DOHH2 (cell line): ENCODE measurements at regions not wholly inside any gene's neighbourhood (a gene's known extent, or its start where the extent isn't known, plus 50 kb on each side); places are given as distances from the start of the nearest gene placed in this dataset.

Experiments used
- H3F3A ChIP-seq: fragments of 200-600 bp; sonication (generic), shearing (Covaris generic); 2 replicates; pipeline ENCODE4 v1.6.0; 2016; ENCODE audit warnings: antibody characterized with exemption, mild to moderate bottlenecking; ENCODE audit not compliant: control insufficient read depth, insufficient read depth
- H3K27ac ChIP-seq: fragments of 200-600 bp; sonication (generic); 2 replicates; pipeline ENCODE4 v1.5.1; 2014; ENCODE audit warnings: low read depth, mild to moderate bottlenecking, low read length, moderate library complexity
- H3K27me3 ChIP-seq: fragments of 200-600 bp; sonication (generic); 2 replicates; pipeline ENCODE4 v1.6.1; 2014; ENCODE audit warnings: mild to moderate bottlenecking, low read length, mixed read lengths; ENCODE audit not compliant: control insufficient read depth
- H3K36me3 ChIP-seq: fragments of 200-600 bp; sonication (generic); 2 replicates; pipeline ENCODE4 v1.6.1; 2014; ENCODE audit warnings: mild to moderate bottlenecking, low read length, moderate library complexity, mixed read lengths; ENCODE audit not compliant: control insufficient read depth
- H3K4me1 ChIP-seq: fragments of 200-600 bp; sonication (generic); 2 replicates; pipeline ENCODE4 v1.6.1; 2014; ENCODE audit warnings: mild to moderate bottlenecking, low read length, mixed read lengths; ENCODE audit not compliant: control insufficient read depth
- H3K4me2 ChIP-seq: fragments of 200-600 bp; sonication (generic); 2 replicates; pipeline ENCODE4 v1.6.0; 2014; ENCODE audit warnings: mild to moderate bottlenecking, low read length, moderate library complexity
- H3K4me3 ChIP-seq: fragments of 200-600 bp; sonication (generic); 2 replicates; pipeline ENCODE4 v1.5.1; 2014; ENCODE audit warnings: mild to moderate bottlenecking, low read length, mixed read lengths
- H3K79me2 ChIP-seq: fragments of 200-600 bp; sonication (generic); 2 replicates; pipeline ENCODE4 v1.6.1; 2014; ENCODE audit warnings: mild to moderate bottlenecking, low read length, mixed read lengths; ENCODE audit not compliant: control insufficient read depth
- H3K9me2 ChIP-seq: fragments of 200-600 bp; sonication (generic); replicated peaks from 2 replicates; pipeline ENCODE4 v1.6.1; 2014; ENCODE audit warnings: mild to moderate bottlenecking, low read length, mixed read lengths; ENCODE audit not compliant: control insufficient read depth
- H3K9me3 ChIP-seq: fragments of 200-600 bp; sonication (generic); 2 replicates; pipeline ENCODE4 v1.6.1; 2014; ENCODE audit warnings: antibody characterized with exemption, low read length, mixed read lengths; ENCODE audit not compliant: control insufficient read depth, insufficient read depth
- H4K20me1 ChIP-seq: fragments of 200-600 bp; sonication (generic); 2 replicates; pipeline ENCODE4 v1.6.0; 2014; ENCODE audit warnings: low read depth, mild to moderate bottlenecking, antibody characterized with exemption, low read length, moderate library complexity; ENCODE audit not compliant: control insufficient read depth, insufficient read depth
- EZH2phosphoT487 ChIP-seq: fragments of 200-600 bp; sonication (generic); IDR thresholded peaks from 2 replicates; pipeline ENCODE4 v1.6.1; 2017; ENCODE audit warnings: borderline replicate concordance, mild to moderate bottlenecking, antibody characterized with exemption, low read length, moderate library complexity, mixed read lengths
- TF ChIP-seq, protein P1 (sequence below): fragments of 200-600 bp; sonication (generic); IDR thresholded peaks from one replicate; pipeline ENCODE4 v1.5.1; 2014; ENCODE audit warnings: antibody characterized with exemption, mild to moderate bottlenecking, low read depth, low read length; ENCODE audit not compliant: poor library complexity, severe bottlenecking

DNA sequence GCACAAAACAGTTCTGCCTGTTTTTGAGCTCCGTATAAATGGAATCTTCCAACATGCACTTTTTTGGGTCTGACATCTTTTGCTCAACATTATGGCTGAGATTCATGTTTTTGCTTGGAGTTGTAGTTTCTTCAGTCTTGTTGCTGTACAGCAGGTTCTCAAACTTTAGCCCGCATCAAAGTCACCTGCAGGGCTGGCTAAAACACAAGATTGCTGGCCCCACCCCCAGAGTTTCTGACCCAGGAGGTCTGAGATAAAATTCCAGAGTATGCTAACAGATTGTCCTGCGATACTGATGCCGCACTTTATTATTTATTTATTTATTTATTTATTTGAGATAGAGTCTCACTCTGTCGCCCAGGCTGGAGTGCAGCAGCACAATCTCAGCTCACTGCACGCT, 79.8 kb upstream of the WASF3 start:
- no peaks in the 10 kb centered on the region for H4K20me1 ChIP-seq
- H3F3A ChIP-seq = no peaks in the 10 kb centered on the region
- H3K27ac ChIP-seq = no peak overlapping the region
- no peaks in the 10 kb centered on the region for H3K36me3 ChIP-seq
- no peak overlapping the region for H3K4me2 ChIP-seq
- no peaks in the 10 kb centered on the region for H3K9me3 ChIP-seq
- TF ChIP-seq, protein P1, sequence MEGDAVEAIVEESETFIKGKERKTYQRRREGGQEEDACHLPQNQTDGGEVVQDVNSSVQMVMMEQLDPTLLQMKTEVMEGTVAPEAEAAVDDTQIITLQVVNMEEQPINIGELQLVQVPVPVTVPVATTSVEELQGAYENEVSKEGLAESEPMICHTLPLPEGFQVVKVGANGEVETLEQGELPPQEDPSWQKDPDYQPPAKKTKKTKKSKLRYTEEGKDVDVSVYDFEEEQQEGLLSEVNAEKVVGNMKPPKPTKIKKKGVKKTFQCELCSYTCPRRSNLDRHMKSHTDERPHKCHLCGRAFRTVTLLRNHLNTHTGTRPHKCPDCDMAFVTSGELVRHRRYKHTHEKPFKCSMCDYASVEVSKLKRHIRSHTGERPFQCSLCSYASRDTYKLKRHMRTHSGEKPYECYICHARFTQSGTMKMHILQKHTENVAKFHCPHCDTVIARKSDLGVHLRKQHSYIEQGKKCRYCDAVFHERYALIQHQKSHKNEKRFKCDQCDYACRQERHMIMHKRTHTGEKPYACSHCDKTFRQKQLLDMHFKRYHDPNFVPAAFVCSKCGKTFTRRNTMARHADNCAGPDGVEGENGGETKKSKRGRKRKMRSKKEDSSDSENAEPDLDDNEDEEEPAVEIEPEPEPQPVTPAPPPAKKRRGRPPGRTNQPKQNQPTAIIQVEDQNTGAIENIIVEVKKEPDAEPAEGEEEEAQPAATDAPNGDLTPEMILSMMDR = no peak
- no peak for TF ChIP-seq EZH2phosphoT487
- peaks cover 5% of the 10 kb centered on the region for H3K4me1 ChIP-seq
- H3K27me3 ChIP-seq = peaks cover 4% of the 10 kb centered on the region; the same call in 1 of the 2 replicates
- no peaks in the 10 kb centered on the region for H3K79me2 ChIP-seq
- H3K4me3 ChIP-seq = no peak overlapping the region
- no peaks in the 10 kb centered on the region for H3K9me2 ChIP-seq

DNA sequence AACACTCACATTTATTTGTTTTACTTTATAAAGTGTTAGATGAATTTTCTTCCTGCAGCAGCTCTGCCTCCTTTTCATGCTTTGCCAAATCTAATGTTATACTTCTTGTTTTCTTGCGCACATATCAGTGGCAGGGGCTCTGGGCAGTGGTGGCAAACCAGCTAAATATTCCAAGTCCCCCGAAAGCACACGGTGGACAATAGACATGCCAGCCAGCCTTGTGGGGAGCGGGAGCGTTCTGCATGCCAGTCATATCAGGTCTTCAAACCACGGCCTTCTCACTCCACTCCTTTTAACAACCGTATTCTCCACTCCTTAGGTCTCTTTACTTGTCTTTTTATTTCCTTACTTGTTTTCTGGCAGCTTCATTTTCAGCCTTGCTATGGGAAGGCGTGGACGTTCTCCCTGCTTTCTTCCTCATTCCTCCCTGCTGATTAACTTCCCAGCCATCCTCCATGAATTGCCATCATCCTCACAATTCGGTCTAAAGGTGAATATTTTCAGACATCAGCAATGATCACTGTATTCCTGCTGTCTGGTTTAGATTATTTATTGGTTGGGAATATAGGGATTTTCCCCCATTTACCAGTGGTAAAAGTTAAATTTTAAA, 77.1 kb upstream of the WASF3 start:
- Histone ChIP-seq H3K27ac (no peak overlapping the region), H3K4me2 (no peak overlapping the region), H3K36me3 (no peaks in the 10 kb centered on the region), H3K4me3 (no peak overlapping the region), H3K9me2 (no peaks in the 10 kb centered on the region), H3K79me2 (no peaks in the 10 kb centered on the region), H3F3A (no peaks in the 10 kb centered on the region), H4K20me1 (no peaks in the 10 kb centered on the region), H3K4me1 (peaks cover 12% of the 10 kb centered on the region), H3K27me3 (peaks cover 4% of the 10 kb centered on the region; the same call in 1 of the 2 replicates), H3K9me3 (no peaks in the 10 kb centered on the region)
- TF ChIP-seq EZH2phosphoT487 = no peak
- TF ChIP-seq, protein P1 = no peak

DNA sequence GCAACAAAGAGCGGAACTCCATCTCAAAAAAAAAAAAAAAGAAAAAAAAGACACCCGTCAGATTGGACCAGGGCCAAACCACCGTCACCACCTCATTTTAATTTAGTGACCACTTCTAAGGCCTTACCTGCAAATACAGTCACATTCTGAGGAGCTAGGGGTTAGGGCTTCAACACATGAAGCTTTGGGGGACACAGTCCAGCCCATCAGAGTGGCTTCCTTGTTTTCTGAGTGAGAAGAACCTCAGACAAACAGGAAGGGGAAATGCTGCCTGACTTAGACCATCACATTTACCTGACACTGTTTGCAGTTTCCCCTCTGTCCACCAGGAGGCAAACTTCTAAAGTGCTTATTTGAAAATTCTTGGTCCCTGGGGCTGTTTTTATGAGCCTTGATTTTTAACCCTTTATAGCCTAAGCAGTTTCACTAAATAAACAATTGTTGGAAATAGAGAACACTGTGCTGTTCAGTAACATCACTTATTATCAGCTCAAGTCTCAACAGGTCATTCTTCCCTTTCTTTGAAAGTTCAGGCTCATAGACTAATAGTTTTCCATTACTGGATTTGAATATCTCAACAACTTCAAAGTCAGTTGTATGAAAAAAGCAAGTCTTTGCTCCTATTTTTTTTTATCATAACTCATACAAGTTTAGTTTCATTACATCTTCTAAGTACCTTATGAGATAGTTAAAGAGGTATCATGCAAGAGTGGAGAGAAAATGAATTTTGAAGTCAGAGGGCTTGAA, 74.9 kb upstream of the WASF3 start:
- Histone ChIP-seq H3K4me2 (peak overlapping the region; percentile 46), H3K27ac (no peak overlapping the region), H3K27me3 (no peaks in the 10 kb centered on the region), H3K79me2 (no peaks in the 10 kb centered on the region), H3K36me3 (no peaks in the 10 kb centered on the region), H3K4me3 (peak overlapping the region; percentile 38), H3K4me1 (peaks cover 21% of the 10 kb centered on the region), H3F3A (no peaks in the 10 kb centered on the region), H3K9me3 (no peaks in the 10 kb centered on the region), H3K9me2 (no peaks in the 10 kb centered on the region), H4K20me1 (no peaks in the 10 kb centered on the region)
- TF ChIP-seq EZH2phosphoT487 = no peak
- TF ChIP-seq, protein P1 = peak; percentile 86
